ENCODE measurements at regions not wholly inside any gene's neighbourhood (a gene's known extent, or its start where the extent isn't known, plus 50 kb on each side); places are given as distances from the start of the nearest gene placed in this dataset.

DNA sequence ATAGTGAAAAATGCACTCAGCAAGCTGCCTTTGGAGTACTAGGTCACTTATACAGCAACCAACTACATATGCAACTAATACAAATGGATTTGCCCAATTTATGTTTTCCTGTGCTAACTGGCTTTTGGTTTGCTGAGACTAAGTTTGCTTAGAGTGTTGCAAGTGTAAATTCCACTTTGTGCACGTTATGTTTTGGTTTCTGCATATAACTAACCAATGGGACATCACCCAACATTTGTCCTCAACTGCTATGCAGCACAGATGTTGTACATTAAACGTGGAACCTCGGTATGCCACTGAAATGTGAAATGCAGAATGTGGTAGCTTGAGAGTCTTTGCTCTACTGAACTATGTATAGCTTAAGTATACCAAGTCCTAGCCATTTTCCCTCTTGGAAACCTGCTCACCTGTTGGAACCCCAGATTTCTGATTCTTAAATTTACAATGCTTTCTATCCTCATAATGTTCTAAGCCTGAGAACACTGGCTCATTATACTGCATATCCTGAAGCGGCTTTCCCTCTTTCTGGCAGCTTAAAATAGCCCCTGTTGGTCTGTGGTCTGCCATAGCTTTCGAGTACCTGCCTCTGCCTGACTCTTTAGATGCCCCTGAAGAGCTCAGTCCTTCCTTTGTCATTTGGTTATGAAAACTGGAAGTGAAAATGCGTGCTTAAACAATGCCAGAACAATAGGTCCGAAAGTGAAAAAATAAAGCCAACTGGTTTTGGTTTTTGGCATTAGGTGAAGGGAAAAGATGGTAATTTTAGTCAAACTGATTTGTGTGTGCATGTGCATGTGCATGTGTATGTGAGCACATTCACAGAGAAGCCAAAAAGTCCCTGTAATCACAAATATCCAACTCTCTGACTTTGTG, 158.0 kb downstream of the SH2D1A start:
- Histone ChIP-seq H3K27me3 (ENCODE audit: insufficient read depth, poor library complexity, severe bottlenecking) (no peaks in the 10 kb centered on the region), H3K27ac (replicated peaks) (no peak overlapping the region), H3K4me3 (replicated peaks; ENCODE audit: insufficient read depth, low read length) (no peak overlapping the region)
- TF ChIP-seq, protein P1, sequence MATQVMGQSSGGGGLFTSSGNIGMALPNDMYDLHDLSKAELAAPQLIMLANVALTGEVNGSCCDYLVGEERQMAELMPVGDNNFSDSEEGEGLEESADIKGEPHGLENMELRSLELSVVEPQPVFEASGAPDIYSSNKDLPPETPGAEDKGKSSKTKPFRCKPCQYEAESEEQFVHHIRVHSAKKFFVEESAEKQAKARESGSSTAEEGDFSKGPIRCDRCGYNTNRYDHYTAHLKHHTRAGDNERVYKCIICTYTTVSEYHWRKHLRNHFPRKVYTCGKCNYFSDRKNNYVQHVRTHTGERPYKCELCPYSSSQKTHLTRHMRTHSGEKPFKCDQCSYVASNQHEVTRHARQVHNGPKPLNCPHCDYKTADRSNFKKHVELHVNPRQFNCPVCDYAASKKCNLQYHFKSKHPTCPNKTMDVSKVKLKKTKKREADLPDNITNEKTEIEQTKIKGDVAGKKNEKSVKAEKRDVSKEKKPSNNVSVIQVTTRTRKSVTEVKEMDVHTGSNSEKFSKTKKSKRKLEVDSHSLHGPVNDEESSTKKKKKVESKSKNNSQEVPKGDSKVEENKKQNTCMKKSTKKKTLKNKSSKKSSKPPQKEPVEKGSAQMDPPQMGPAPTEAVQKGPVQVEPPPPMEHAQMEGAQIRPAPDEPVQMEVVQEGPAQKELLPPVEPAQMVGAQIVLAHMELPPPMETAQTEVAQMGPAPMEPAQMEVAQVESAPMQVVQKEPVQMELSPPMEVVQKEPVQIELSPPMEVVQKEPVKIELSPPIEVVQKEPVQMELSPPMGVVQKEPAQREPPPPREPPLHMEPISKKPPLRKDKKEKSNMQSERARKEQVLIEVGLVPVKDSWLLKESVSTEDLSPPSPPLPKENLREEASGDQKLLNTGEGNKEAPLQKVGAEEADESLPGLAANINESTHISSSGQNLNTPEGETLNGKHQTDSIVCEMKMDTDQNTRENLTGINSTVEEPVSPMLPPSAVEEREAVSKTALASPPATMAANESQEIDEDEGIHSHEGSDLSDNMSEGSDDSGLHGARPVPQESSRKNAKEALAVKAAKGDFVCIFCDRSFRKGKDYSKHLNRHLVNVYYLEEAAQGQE (IDR thresholded peaks at IDR 0.05; ENCODE audit: insufficient replicate concordance, low read depth) = no peak
- TF ChIP-seq GABPA (IDR thresholded peaks at IDR 0.05; ENCODE audit: low read depth) (no peak), SPI1 (IDR thresholded peaks at IDR 0.05; ENCODE audit: borderline replicate concordance, low read depth) (no peak), POLR2AphosphoS5 (IDR thresholded peaks at IDR 0.05; ENCODE audit: low read depth) (no peak)
- TF ChIP-seq, protein P2, sequence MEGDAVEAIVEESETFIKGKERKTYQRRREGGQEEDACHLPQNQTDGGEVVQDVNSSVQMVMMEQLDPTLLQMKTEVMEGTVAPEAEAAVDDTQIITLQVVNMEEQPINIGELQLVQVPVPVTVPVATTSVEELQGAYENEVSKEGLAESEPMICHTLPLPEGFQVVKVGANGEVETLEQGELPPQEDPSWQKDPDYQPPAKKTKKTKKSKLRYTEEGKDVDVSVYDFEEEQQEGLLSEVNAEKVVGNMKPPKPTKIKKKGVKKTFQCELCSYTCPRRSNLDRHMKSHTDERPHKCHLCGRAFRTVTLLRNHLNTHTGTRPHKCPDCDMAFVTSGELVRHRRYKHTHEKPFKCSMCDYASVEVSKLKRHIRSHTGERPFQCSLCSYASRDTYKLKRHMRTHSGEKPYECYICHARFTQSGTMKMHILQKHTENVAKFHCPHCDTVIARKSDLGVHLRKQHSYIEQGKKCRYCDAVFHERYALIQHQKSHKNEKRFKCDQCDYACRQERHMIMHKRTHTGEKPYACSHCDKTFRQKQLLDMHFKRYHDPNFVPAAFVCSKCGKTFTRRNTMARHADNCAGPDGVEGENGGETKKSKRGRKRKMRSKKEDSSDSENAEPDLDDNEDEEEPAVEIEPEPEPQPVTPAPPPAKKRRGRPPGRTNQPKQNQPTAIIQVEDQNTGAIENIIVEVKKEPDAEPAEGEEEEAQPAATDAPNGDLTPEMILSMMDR (IDR thresholded peaks at IDR 0.05; ENCODE audit: insufficient read depth, low read length) = no peak
- no peak for DNase-seq (ENCODE audit: low read depth in 1 of 2, low spot score in 1 of 2)

DNA sequence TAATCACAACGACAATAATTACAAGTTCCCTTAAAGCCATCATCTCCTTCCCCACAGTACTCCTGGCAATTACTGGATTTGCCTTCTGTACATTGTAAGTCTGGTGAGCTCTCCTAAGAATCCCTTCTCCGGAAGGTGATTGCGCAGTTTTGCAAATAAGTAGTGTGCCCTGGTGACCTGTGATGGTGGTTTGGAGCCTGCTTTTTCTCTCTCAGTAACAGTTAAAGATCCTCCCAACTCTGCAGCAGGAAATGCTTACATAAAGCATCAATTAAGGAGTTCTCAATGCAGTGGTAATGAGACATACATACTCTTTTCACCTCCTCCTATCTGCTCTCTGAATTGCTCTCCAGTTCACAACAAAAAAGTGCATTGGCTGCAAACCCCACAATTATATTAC, 159.7 kb downstream of the SH2D1A start:
- H3K27me3 ChIP-seq (ENCODE audit: insufficient read depth, poor library complexity, severe bottlenecking) = no peaks in the 10 kb centered on the region
- H3K27ac ChIP-seq (replicated peaks) = no peak overlapping the region
- TF ChIP-seq, protein P1 (IDR thresholded peaks at IDR 0.05; ENCODE audit: insufficient replicate concordance, low read depth) = no peak
- TF ChIP-seq POLR2AphosphoS5 (IDR thresholded peaks at IDR 0.05; ENCODE audit: low read depth) (no peak), SPI1 (IDR thresholded peaks at IDR 0.05; ENCODE audit: borderline replicate concordance, low read depth) (no peak), GABPA (IDR thresholded peaks at IDR 0.05; ENCODE audit: low read depth) (no peak)
- TF ChIP-seq, protein P2 (IDR thresholded peaks at IDR 0.05; ENCODE audit: insufficient read depth, low read length) = no peak
- no peak overlapping the region for H3K4me3 ChIP-seq (replicated peaks; ENCODE audit: insufficient read depth, low read length)
- DNase-seq (ENCODE audit: low read depth in 1 of 2, low spot score in 1 of 2) = no peak

- H3K4me3 ChIP-seq (replicated peaks; ENCODE audit: insufficient read depth, low read length) = no peak overlapping the region
- TF ChIP-seq, protein P2 (IDR thresholded peaks at IDR 0.05; ENCODE audit: insufficient read depth, low read length) = no peak
- TF ChIP-seq SPI1 (IDR thresholded peaks at IDR 0.05; ENCODE audit: borderline replicate concordance, low read depth) = no peak
- no peak for TF ChIP-seq GABPA (IDR thresholded peaks at IDR 0.05; ENCODE audit: low read depth)
- no peak for TF ChIP-seq POLR2AphosphoS5 (IDR thresholded peaks at IDR 0.05; ENCODE audit: low read depth)
- TF ChIP-seq, protein P1 (IDR thresholded peaks at IDR 0.05; ENCODE audit: insufficient replicate concordance, low read depth) = no peak
- DNase-seq (ENCODE audit: low read depth in 1 of 2, low spot score in 1 of 2) = no peak
- no peaks in the 10 kb centered on the region for H3K27me3 ChIP-seq (ENCODE audit: insufficient read depth, poor library complexity, severe bottlenecking)
- no peak overlapping the region for H3K27ac ChIP-seq (replicated peaks)
Measured at GRCh38 chrX:124507246-124507645, 160.9 kb downstream of the SH2D1A start.

Data from HL-60 (cell line).